ENCODE measurements at regions not wholly inside any gene's neighbourhood (a gene's known extent, or its start where the extent isn't known, plus 50 kb on each side); places are given as distances from the start of the nearest gene placed in this dataset.
"Not testable (repeated sequence)": the region's sequence is repeated elsewhere in the genome, so short reads cannot be mapped to it uniquely, and the experiment has no call there.

DNA sequence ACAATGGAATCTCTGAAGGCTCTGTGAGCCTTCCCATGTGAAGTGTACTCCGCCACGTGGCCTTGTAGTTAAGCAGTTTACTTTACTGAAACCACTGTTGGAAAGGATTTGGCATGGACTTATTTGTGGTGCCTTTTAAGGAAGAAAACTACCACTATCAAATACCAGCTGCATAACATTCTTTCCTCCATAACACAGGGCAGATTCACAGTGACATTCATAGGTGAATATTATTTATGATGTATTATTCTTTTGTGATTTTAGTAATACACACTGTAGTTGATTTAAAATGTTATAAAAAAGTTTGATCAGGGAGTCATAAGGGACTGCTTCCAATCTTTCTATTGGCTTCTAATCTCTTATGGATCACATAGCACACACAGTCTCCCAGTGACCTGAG, 192.5 kb upstream of the AGTR2 start:
- no peaks in the 10 kb centered on the region for H3K4me1 Mint-ChIP-seq
- ATAC-seq: no peak
- no peak overlapping the region for H3K27ac Mint-ChIP-seq

DNA sequence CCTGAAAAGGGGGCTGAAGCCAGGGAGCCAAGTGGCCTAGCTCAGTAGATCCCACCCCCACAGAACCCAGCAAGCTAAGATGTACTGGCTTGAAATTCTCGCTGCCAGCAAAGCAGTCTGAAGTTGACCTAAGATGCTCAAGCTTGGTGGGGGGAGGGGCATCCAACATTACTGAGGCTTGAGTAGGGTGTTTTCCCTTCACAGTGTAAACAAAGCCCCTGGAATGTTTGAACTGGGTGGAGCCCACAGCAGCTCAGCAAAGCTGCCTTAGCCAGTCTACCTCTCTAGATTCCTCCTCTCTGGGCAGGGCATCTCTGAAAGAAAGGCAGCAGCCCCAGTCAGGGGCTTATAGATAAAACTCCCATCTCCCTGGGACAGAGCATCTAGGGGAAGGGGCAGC, 187.4 kb upstream of the AGTR2 start:
- H3K36me3 Mint-ChIP-seq (ENCODE audit: low read depth); H3K4me1 Mint-ChIP-seq; ATAC-seq; H3K27me3 Mint-ChIP-seq; DNase-seq; H3K27ac Mint-ChIP-seq; H3K9me3 Mint-ChIP-seq; H3K4me3 Mint-ChIP-seq: not testable (repeated sequence)

More for the DNA sequence above, 192.5 kb upstream of the AGTR2 start:
- no peak for DNase-seq
- Mint-ChIP-seq H3K27me3 (no peaks in the 10 kb centered on the region), H3K36me3 (ENCODE audit: low read depth) (no peaks in the 10 kb centered on the region), H3K9me3 (peaks cover 4% of the 10 kb centered on the region), H3K4me3 (no peak overlapping the region)

DNA sequence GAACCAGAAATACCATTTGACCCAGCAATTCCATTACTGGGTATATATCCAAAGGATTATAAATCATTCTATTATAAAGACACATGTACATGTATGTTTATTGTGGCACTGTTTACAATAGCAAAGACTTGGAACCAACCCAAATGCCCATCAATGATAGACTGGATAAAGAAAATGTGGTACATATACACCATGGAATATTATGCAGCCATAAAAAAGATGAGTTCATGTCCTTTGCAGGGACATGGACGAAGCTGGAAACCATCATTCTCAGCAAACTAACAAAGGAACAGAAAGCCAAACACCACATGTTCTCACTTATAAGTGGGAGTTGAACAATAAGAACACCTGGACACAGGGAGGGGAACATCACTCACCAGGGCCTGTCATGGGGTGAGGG, 183.1 kb upstream of the AGTR2 start:
- DNase-seq; H3K27ac Mint-ChIP-seq; H3K27me3 Mint-ChIP-seq; ATAC-seq; H3K4me1 Mint-ChIP-seq; H3K9me3 Mint-ChIP-seq; H3K36me3 Mint-ChIP-seq (ENCODE audit: low read depth); H3K4me3 Mint-ChIP-seq: not testable (repeated sequence)

DNA sequence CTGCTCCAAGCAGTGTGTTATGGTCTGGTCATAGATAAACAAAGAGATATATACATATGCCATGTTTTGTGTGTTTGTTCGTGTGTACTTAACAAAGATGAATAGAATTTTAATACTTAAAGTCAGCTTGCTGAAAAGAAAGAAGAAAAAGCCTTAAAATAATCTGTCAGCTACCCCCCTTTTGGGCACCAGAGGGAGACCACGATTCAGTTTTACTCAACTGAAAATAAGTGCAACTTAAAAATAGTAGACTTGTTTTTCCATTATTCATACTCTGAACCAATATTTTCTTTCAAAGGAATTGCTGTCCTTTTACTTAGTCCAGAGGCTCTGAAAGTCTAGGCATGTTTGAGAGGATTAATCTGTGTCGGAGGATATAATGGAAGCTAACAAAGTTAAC, 181.7 kb upstream of the AGTR2 start:
- H3K9me3 Mint-ChIP-seq: peaks cover 5% of the 10 kb centered on the region
- H3K4me1 Mint-ChIP-seq: no peaks in the 10 kb centered on the region
- no peaks in the 10 kb centered on the region for H3K27me3 Mint-ChIP-seq
- no peaks in the 10 kb centered on the region for H3K36me3 Mint-ChIP-seq (ENCODE audit: low read depth)
- H3K4me3 Mint-ChIP-seq: no peak overlapping the region
- no peak overlapping the region for H3K27ac Mint-ChIP-seq
- no peak for ATAC-seq
- DNase-seq: no peak

DNA sequence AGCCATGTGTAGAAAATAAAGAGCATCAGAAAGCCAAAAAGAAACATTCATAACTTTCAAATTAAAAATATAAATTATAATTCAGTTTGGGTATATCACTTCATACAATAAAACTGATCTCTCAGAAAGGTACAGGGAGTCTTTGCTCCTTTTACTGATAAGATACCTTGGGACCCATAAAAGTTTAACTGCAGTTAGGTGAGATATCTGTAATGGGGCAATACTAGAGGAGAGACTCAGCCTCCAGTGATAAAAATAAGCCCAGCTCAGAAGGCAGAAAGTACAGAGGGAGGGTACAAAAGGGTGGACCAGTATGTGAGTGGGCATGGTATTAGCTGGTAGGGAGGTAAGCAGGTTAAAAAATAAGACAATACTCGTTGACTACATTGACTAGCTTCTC, 180.9 kb upstream of the AGTR2 start:
- H3K27ac Mint-ChIP-seq: no peak overlapping the region
- no peaks in the 10 kb centered on the region for H3K4me1 Mint-ChIP-seq
- ATAC-seq: no peak
- no peaks in the 10 kb centered on the region for H3K36me3 Mint-ChIP-seq (ENCODE audit: low read depth)
- no peak overlapping the region for H3K4me3 Mint-ChIP-seq
- DNase-seq: no peak
- H3K27me3 Mint-ChIP-seq: no peaks in the 10 kb centered on the region
- H3K9me3 Mint-ChIP-seq: no peaks in the 10 kb centered on the region

DNA sequence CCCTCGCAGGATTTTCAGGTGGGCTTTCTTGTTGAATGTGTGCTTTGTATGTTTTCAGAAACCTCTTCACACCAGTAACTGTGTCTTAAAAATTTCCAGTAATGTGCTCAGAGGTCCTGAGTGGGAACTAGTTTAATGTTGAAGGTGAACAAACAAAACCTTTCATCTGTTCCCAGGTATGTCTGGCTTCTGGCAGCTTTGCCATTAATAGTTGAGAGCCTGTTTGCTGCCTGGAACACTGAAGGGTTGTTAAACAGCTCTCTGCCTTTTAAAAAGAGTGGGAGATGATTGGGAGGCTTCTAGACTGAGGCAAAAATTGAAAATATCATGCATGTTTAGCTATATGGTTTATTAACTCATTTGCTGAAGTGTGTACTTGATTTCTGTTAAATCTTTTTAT, 161.2 kb upstream of the AGTR2 start:
- DNase-seq: no peak
- no peak overlapping the region for H3K4me3 Mint-ChIP-seq
- H3K4me1 Mint-ChIP-seq: no peaks in the 10 kb centered on the region
- H3K36me3 Mint-ChIP-seq (ENCODE audit: low read depth): no peaks in the 10 kb centered on the region
- ATAC-seq: no peak
- H3K27me3 Mint-ChIP-seq: no peaks in the 10 kb centered on the region
- no peak overlapping the region for H3K27ac Mint-ChIP-seq
- H3K9me3 Mint-ChIP-seq: peaks cover 10% of the 10 kb centered on the region

DNA sequence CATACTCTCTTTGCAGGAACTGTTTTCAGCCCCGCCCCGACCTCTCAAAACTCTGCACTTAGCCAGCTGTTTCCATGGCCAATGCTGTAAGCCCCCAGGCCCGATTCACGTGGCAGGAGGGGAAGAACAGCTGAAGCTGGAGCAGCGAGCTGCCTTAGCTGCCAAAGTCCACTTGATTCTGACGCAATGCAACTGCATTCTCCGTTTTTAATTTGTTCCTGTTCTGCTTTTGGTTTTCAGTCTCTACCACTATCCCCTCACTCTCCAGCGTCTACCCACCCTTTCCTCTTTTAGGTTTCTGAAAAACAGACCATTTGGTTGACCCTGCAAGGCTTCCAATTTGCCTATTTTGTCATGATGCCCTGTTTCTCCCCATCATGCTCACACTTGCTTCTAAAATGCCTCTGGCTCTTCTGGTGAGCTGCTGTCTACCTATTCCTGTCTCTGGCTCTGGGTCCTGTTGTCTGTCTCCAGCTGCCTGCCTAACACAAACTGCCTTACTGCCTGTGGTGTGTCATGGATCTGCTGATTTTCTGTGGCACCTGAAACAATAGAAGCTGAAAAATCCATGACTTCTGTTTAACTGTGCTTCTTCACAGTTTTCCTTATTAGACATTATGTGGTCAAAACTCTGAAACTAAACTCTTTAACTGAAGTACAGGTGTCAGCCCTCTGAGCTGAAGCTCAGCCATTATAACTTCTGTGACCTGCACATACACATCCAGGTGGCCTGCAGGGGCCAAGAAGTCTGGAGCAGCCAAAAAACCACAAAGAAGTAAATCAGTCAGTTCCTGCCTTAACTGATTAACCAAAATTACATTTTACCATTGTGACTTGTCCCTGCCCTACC, 160.5 kb upstream of the AGTR2 start:
- no peak for ATAC-seq
- no peak for DNase-seq
- peaks cover 14% of the 10 kb centered on the region for H3K9me3 Mint-ChIP-seq

DNA sequence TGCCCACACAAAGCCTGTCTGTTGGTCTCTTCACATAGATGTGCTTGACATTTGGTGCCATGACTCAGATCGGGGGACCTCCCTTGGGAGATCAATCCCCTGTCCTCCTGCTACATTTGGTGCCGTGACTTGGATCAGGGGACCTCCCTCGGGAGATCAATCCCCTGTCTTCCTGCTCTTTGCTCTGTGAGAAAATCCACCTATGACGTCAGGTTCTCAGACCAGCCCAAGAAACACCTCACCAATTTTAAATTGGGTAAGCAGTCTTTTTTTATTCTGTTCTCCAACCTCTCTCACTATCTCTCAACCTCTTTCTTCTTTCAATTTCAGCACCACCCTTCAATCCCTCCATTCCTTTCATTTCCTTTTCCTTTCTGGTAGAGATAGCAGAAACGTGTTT, 159.6 kb upstream of the AGTR2 start:
- Mint-ChIP-seq H3K4me1 (no peaks in the 10 kb centered on the region), H3K9me3 (peaks cover 14% of the 10 kb centered on the region), H3K27ac (no peak overlapping the region), H3K36me3 (ENCODE audit: low read depth) (no peaks in the 10 kb centered on the region), H3K4me3 (no peak overlapping the region), H3K27me3 (no peaks in the 10 kb centered on the region)
- ATAC-seq: no peak
- no peak for DNase-seq

More for the DNA sequence above, 160.5 kb upstream of the AGTR2 start:
- Mint-ChIP-seq H3K4me3 (no peak overlapping the region), H3K27me3 (no peaks in the 10 kb centered on the region), H3K4me1 (no peaks in the 10 kb centered on the region), H3K27ac (no peak overlapping the region), H3K36me3 (ENCODE audit: low read depth) (no peaks in the 10 kb centered on the region)

DNA sequence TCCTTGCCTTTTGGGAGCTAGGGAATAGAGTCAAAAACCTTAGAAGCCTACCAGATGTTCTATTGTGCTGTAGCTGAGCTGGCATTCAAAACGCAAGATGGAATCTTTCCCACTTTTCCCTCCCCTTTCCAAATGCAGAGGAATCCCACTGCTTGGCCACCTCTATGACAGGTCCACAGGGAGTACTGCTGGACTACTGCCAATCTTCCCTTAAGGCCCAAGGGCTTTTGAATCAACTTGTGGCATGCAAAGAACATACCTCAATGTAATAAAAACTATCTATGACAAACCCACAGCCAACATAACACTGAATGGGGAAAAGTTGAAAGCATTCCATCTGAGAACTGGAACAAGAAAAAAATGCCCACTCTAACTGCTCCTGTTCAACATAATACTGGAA, 139.2 kb upstream of the AGTR2 start:
- Mint-ChIP-seq H3K27me3 (no peaks in the 10 kb centered on the region), H3K4me1 (no peaks in the 10 kb centered on the region), H3K27ac (no peak overlapping the region), H3K9me3 (peaks cover 3% of the 10 kb centered on the region), H3K36me3 (ENCODE audit: low read depth) (no peaks in the 10 kb centered on the region), H3K4me3 (no peak overlapping the region)
- ATAC-seq (no peak), DNase-seq (no peak)
